ENCODE measurements at regions not wholly inside any gene's neighbourhood (a gene's known extent, or its start where the extent isn't known, plus 50 kb on each side); places are given as distances from the start of the nearest gene placed in this dataset.
"Not testable (repeated sequence)": the region's sequence is repeated elsewhere in the genome, so short reads cannot be mapped to it uniquely, and the experiment has no call there.

- H3K27me3 ChIP-seq (replicated peaks in 1 of 7); H3K36me3 ChIP-seq; intact Hi-C loops (cut with DNase I; ENCODE audit: low total_unique reads); H3K9me3 ChIP-seq; H3K4me1 ChIP-seq; DNase-seq; H3K27ac ChIP-seq; H3K4me3 ChIP-seq: not testable (repeated sequence)
- WGBS, 5 donors: no CpG with 5 or more reads among the region's 5 CpGs
Measured at GRCh38 chrY:17827155-17827554, 52.9 kb downstream of the CDY2B start.

- H3K27ac ChIP-seq; H3K9me3 ChIP-seq; H3K27me3 ChIP-seq (replicated peaks in 1 of 7); H3K4me3 ChIP-seq; intact Hi-C loops (cut with DNase I; ENCODE audit: low total_unique reads); DNase-seq; H3K36me3 ChIP-seq; H3K4me1 ChIP-seq: not testable (repeated sequence)
- no CpG with 5 or more reads among the region's 4 CpGs for WGBS, 5 donors
Measured at GRCh38 chrY:17819700-17820099, 60.3 kb downstream of the CDY2B start.

GRCh38 chrY:17819025-17819646 lies 60.9 kb downstream of the CDY2B start:
- H3K27ac ChIP-seq; H3K4me3 ChIP-seq; H3K4me1 ChIP-seq; H3K27me3 ChIP-seq (replicated peaks in 1 of 7); DNase-seq; intact Hi-C loops (cut with DNase I; ENCODE audit: low total_unique reads); H3K36me3 ChIP-seq; H3K9me3 ChIP-seq: not testable (repeated sequence)
- WGBS, 5 donors: no CpG with 5 or more reads among the region's 3 CpGs

GRCh38 chrY:17817076-17818068 lies 62.6 kb downstream of the CDY2B start:
- DNase-seq; H3K9me3 ChIP-seq; H3K27me3 ChIP-seq (replicated peaks in 1 of 7); H3K4me3 ChIP-seq; intact Hi-C loops (cut with DNase I; ENCODE audit: low total_unique reads); H3K36me3 ChIP-seq; H3K27ac ChIP-seq; H3K4me1 ChIP-seq: not testable (repeated sequence)
- WGBS, 5 donors: no CpG with 5 or more reads among the region's 6 CpGs

- intact Hi-C loops (cut with DNase I; ENCODE audit: low total_unique reads); H3K36me3 ChIP-seq; H3K27ac ChIP-seq; H3K27me3 ChIP-seq (replicated peaks in 1 of 7); H3K9me3 ChIP-seq; DNase-seq; H3K4me1 ChIP-seq; H3K4me3 ChIP-seq: not testable (repeated sequence)
- WGBS, 5 donors: no CpG with 5 or more reads among the region's 3 CpGs
Measured at GRCh38 chrY:17812664-17813063, 67.4 kb downstream of the CDY2B start.

GRCh38 chrY:17799915-17800314 lies 80.1 kb downstream of the CDY2B start:
- H3K27ac ChIP-seq; H3K27me3 ChIP-seq (replicated peaks in 1 of 7); DNase-seq; H3K9me3 ChIP-seq; intact Hi-C loops (cut with DNase I; ENCODE audit: low total_unique reads); H3K4me1 ChIP-seq; H3K4me3 ChIP-seq; H3K36me3 ChIP-seq: not testable (repeated sequence)
- WGBS, 5 donors: no CpG with 5 or more reads among the region's 2 CpGs

- H3K27ac ChIP-seq; intact Hi-C loops (cut with DNase I; ENCODE audit: low total_unique reads); H3K9me3 ChIP-seq; DNase-seq; H3K4me1 ChIP-seq; H3K4me3 ChIP-seq; H3K27me3 ChIP-seq (replicated peaks in 1 of 7); H3K36me3 ChIP-seq: not testable (repeated sequence)
- no CpG with 5 or more reads among the region's 3 CpGs for WGBS, 5 donors
Measured at GRCh38 chrY:17787214-17787613, 92.8 kb downstream of the CDY2B start.

GRCh38 chrY:17766000-17766699 lies 113.9 kb downstream of the CDY2B start:
- H3K9me3 ChIP-seq; H3K4me3 ChIP-seq; intact Hi-C loops (cut with DNase I; ENCODE audit: low total_unique reads); DNase-seq; H3K27me3 ChIP-seq (replicated peaks in 1 of 7); H3K27ac ChIP-seq; H3K4me1 ChIP-seq; H3K36me3 ChIP-seq: not testable (repeated sequence)
- no CpG with 5 or more reads among the region's 6 CpGs for WGBS, 5 donors

- H3K4me1 ChIP-seq; H3K27ac ChIP-seq; H3K9me3 ChIP-seq; H3K36me3 ChIP-seq; H3K27me3 ChIP-seq (replicated peaks in 1 of 7); H3K4me3 ChIP-seq; intact Hi-C loops (cut with DNase I; ENCODE audit: low total_unique reads); DNase-seq: not testable (repeated sequence)
Measured at GRCh38 chrY:17759213-17759612, 120.8 kb downstream of the CDY2B start.

GRCh38 chrY:17752887-17753497 lies 127.0 kb downstream of the CDY2B start:
- H3K36me3 ChIP-seq; H3K4me3 ChIP-seq; H3K27ac ChIP-seq; H3K9me3 ChIP-seq; H3K4me1 ChIP-seq; intact Hi-C loops (cut with DNase I; ENCODE audit: low total_unique reads); DNase-seq; H3K27me3 ChIP-seq (replicated peaks in 1 of 7): not testable (repeated sequence)
- WGBS, 5 donors: no CpG with 5 or more reads among the region's 13 CpGs

GRCh38 chrY:17739852-17740251 lies 140.2 kb downstream of the CDY2B start:
- H3K4me3 ChIP-seq; H3K27ac ChIP-seq; H3K27me3 ChIP-seq (replicated peaks in 1 of 7); H3K4me1 ChIP-seq; H3K36me3 ChIP-seq; intact Hi-C loops (cut with DNase I; ENCODE audit: low total_unique reads); H3K9me3 ChIP-seq; DNase-seq: not testable (repeated sequence)
- WGBS, 5 donors: no CpG with 5 or more reads among the region's 2 CpGs
